ENCODE measurements at regions not wholly inside any gene's neighbourhood (a gene's known extent, or its start where the extent isn't known, plus 50 kb on each side); places are given as distances from the start of the nearest gene placed in this dataset.

GRCh38 chr6:19332806-19333460 lies 504.2 kb upstream of the ID4 start:
- no peak for TF ChIP-seq POLR2A (IDR thresholded peaks at IDR 0.05)
- TF ChIP-seq CTCF (IDR thresholded peaks at IDR 0.05), result no peak

Data from lower leg skin (tissue), 3 donors.